ENCODE measurements at regions not wholly inside any gene's neighbourhood (a gene's known extent, or its start where the extent isn't known, plus 50 kb on each side); places are given as distances from the start of the nearest gene placed in this dataset.

DNA sequence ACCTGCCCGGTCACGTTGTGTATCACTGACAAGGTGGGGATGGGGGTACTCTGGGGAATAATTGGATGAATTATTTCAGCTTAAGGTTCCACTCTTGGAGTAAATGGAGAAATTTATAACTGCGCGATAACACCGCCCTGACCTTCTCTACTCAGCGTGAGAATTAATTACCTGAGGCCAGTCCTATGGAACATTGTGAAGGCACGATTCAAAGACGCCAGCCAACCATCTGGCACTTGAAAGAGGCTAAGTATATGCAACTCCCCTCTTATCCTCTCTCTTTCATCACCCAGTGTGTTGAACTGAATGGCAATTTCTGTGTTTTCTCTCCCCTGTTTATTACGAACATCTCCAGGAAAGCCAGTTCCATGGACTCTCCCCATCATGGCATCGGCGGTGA lies 235.5 kb upstream of the TUT7 start:
- Histone ChIP-seq H3K79me2 (replicated peaks; ENCODE audit: insufficient read depth, low read length) (no peaks in the 10 kb centered on the region), H3K9ac (ENCODE audit: low read length) (no peak overlapping the region), H3K4me2 (ENCODE audit: low read length) (no peak overlapping the region), H3K36me3 (ENCODE audit: insufficient read depth, low read length) (no peaks in the 10 kb centered on the region), H3F3A (ENCODE audit: insufficient read depth, low read length, poor library complexity, severe bottlenecking) (no peaks in the 10 kb centered on the region), H3K9me2 (ENCODE audit: insufficient read depth, low read length) (no peaks in the 10 kb centered on the region), H3K9me3 (ENCODE audit: low read length) (no peaks in the 10 kb centered on the region), H3K4me3 (ENCODE audit: low read length) (no peak overlapping the region), H4K20me1 (ENCODE audit: insufficient read depth) (no peaks in the 10 kb centered on the region), H3K27ac (ENCODE audit: low read length) (no peak overlapping the region), H3K27me3 (ENCODE audit: insufficient read depth, low read depth, low read length) (no peaks in the 10 kb centered on the region), H2AFZ (ENCODE audit: low read depth, low read length) (no peak overlapping the region)
- TF ChIP-seq EP300 (conservative IDR thresholded peaks at IDR 0.05; ENCODE audit: poor library complexity, severe bottlenecking): no peak

DNA sequence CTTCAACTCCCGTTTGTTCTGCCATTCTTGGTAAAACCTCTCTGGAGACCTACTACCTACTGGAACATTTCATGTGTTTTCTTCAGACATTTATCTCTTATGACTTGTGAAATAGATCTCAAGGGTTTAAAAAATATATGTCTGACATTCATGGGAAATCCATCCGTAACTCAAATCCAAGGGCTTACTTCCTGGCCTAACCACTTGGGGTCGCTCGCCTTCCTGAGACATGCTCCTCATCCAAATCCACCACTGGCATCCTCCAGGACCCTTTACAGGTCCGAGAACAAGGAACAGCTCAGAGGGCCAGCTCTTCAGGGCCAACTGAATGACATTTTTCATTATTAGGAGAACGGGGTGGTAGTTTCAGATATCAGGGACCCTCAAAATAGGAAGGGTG lies 235.1 kb upstream of the TUT7 start:
- no peak for TF ChIP-seq MXI1 (conservative IDR thresholded peaks at IDR 0.05; ENCODE audit: poor library complexity, severe bottlenecking)
- TF ChIP-seq, protein P1, sequence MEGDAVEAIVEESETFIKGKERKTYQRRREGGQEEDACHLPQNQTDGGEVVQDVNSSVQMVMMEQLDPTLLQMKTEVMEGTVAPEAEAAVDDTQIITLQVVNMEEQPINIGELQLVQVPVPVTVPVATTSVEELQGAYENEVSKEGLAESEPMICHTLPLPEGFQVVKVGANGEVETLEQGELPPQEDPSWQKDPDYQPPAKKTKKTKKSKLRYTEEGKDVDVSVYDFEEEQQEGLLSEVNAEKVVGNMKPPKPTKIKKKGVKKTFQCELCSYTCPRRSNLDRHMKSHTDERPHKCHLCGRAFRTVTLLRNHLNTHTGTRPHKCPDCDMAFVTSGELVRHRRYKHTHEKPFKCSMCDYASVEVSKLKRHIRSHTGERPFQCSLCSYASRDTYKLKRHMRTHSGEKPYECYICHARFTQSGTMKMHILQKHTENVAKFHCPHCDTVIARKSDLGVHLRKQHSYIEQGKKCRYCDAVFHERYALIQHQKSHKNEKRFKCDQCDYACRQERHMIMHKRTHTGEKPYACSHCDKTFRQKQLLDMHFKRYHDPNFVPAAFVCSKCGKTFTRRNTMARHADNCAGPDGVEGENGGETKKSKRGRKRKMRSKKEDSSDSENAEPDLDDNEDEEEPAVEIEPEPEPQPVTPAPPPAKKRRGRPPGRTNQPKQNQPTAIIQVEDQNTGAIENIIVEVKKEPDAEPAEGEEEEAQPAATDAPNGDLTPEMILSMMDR (IDR thresholded peaks at IDR 0.05; ENCODE audit: poor library complexity, severe bottlenecking): no peak
- TF ChIP-seq EP300 (conservative IDR thresholded peaks at IDR 0.05; ENCODE audit: poor library complexity, severe bottlenecking): no peak
- TF ChIP-seq, protein P2, sequence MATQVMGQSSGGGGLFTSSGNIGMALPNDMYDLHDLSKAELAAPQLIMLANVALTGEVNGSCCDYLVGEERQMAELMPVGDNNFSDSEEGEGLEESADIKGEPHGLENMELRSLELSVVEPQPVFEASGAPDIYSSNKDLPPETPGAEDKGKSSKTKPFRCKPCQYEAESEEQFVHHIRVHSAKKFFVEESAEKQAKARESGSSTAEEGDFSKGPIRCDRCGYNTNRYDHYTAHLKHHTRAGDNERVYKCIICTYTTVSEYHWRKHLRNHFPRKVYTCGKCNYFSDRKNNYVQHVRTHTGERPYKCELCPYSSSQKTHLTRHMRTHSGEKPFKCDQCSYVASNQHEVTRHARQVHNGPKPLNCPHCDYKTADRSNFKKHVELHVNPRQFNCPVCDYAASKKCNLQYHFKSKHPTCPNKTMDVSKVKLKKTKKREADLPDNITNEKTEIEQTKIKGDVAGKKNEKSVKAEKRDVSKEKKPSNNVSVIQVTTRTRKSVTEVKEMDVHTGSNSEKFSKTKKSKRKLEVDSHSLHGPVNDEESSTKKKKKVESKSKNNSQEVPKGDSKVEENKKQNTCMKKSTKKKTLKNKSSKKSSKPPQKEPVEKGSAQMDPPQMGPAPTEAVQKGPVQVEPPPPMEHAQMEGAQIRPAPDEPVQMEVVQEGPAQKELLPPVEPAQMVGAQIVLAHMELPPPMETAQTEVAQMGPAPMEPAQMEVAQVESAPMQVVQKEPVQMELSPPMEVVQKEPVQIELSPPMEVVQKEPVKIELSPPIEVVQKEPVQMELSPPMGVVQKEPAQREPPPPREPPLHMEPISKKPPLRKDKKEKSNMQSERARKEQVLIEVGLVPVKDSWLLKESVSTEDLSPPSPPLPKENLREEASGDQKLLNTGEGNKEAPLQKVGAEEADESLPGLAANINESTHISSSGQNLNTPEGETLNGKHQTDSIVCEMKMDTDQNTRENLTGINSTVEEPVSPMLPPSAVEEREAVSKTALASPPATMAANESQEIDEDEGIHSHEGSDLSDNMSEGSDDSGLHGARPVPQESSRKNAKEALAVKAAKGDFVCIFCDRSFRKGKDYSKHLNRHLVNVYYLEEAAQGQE (IDR thresholded peaks at IDR 0.05; ENCODE audit: borderline replicate concordance): no peak
- TF ChIP-seq EZH2 (IDR thresholded peaks at IDR 0.05; ENCODE audit: borderline replicate concordance, insufficient read depth, low read length, poor library complexity, severe bottlenecking): no peak
- Histone ChIP-seq H3K9ac (ENCODE audit: low read length) (no peak overlapping the region), H3K9me3 (ENCODE audit: low read length) (no peaks in the 10 kb centered on the region)

GRCh38 chr9:86586144-86586494 lies 231.9 kb upstream of the TUT7 start:
- Histone ChIP-seq H3K27me3 (ENCODE audit: insufficient read depth, low read depth, low read length) (no peaks in the 10 kb centered on the region), H4K20me1 (ENCODE audit: insufficient read depth) (no peaks in the 10 kb centered on the region), H3K4me3 (ENCODE audit: low read length) (no peak overlapping the region), H2AFZ (ENCODE audit: low read depth, low read length) (no peak overlapping the region), H3K36me3 (ENCODE audit: insufficient read depth, low read length) (no peaks in the 10 kb centered on the region), H3K9me2 (ENCODE audit: insufficient read depth, low read length) (no peaks in the 10 kb centered on the region), H3K9me3 (ENCODE audit: low read length) (no peaks in the 10 kb centered on the region), H3K9ac (ENCODE audit: low read length) (no peak overlapping the region), H3F3A (ENCODE audit: insufficient read depth, low read length, poor library complexity, severe bottlenecking) (no peaks in the 10 kb centered on the region), H3K4me2 (ENCODE audit: low read length) (no peak overlapping the region), H3K27ac (ENCODE audit: low read length) (no peak overlapping the region), H3K79me2 (replicated peaks; ENCODE audit: insufficient read depth, low read length) (no peaks in the 10 kb centered on the region)
- TF ChIP-seq TAF1 (IDR thresholded peaks at IDR 0.05; ENCODE audit: low read depth) (no peak), MXI1 (conservative IDR thresholded peaks at IDR 0.05; ENCODE audit: poor library complexity, severe bottlenecking) (no peak), EP300 (conservative IDR thresholded peaks at IDR 0.05; ENCODE audit: poor library complexity, severe bottlenecking) (no peak), SMC3 (conservative IDR thresholded peaks at IDR 0.05; ENCODE audit: poor library complexity) (no peak), POLR2AphosphoS5 (IDR thresholded peaks at IDR 0.05) (no peak), RAD21 (conservative IDR thresholded peaks at IDR 0.05) (no peak), EZH2 (IDR thresholded peaks at IDR 0.05; ENCODE audit: borderline replicate concordance, insufficient read depth, low read length, poor library complexity, severe bottlenecking) (no peak)
- TF ChIP-seq, protein P2 (IDR thresholded peaks at IDR 0.05; ENCODE audit: borderline replicate concordance): no peak
- TF ChIP-seq, protein P1 (IDR thresholded peaks at IDR 0.05; ENCODE audit: poor library complexity, severe bottlenecking): no peak

More for the DNA sequence above, 235.1 kb upstream of the TUT7 start:
- Histone ChIP-seq H2AFZ (ENCODE audit: low read depth, low read length) (no peak overlapping the region), H3K36me3 (ENCODE audit: insufficient read depth, low read length) (no peaks in the 10 kb centered on the region), H3K4me2 (ENCODE audit: low read length) (no peak overlapping the region), H3F3A (ENCODE audit: insufficient read depth, low read length, poor library complexity, severe bottlenecking) (no peaks in the 10 kb centered on the region), H3K4me3 (ENCODE audit: low read length) (no peak overlapping the region), H3K27ac (ENCODE audit: low read length) (no peak overlapping the region), H3K9me2 (ENCODE audit: insufficient read depth, low read length) (no peaks in the 10 kb centered on the region), H3K79me2 (replicated peaks; ENCODE audit: insufficient read depth, low read length) (no peaks in the 10 kb centered on the region), H4K20me1 (ENCODE audit: insufficient read depth) (no peaks in the 10 kb centered on the region), H3K27me3 (ENCODE audit: insufficient read depth, low read depth, low read length) (no peaks in the 10 kb centered on the region)

All from neural cell (in vitro differentiated cells).